ENCODE measurements at regions not wholly inside any gene's neighbourhood (a gene's known extent, or its start where the extent isn't known, plus 50 kb on each side); places are given as distances from the start of the nearest gene placed in this dataset.
A peak's percentile ranks its signal among the peaks of the same experiment; 100 is the strongest.
"Not testable (repeated sequence)": the region's sequence is repeated elsewhere in the genome, so short reads cannot be mapped to it uniquely, and the experiment has no call there.

- no peak for DNase-seq
Measured at GRCh38 chr4:23162275-23162674, 469.5 kb downstream of the GBA3 start.

- DNase-seq, result no peak
Measured at GRCh38 chr4:23161787-23162186, 469.1 kb downstream of the GBA3 start.

GRCh38 chr4:23153076-23153475, 460.3 kb downstream of the GBA3 start:
- DNase-seq, result no peak

- no peak for DNase-seq
Measured at GRCh38 chr4:23149815-23150214, 457.1 kb downstream of the GBA3 start.

- no peak for DNase-seq
Measured at GRCh38 chr4:23144707-23145106, 452.0 kb downstream of the GBA3 start.

- peak; percentile 79 to 82 for DNase-seq
Measured at GRCh38 chr4:23135792-23136645, 443.3 kb downstream of the GBA3 start.

- no peak for DNase-seq
Measured at GRCh38 chr4:23134331-23134730, 441.6 kb downstream of the GBA3 start.

- DNase-seq, result no peak
Measured at GRCh38 chr4:23130845-23131244, 438.1 kb downstream of the GBA3 start.

- DNase-seq, result no peak
Measured at GRCh38 chr4:23125118-23125517, 432.4 kb downstream of the GBA3 start.

- no peak for DNase-seq
Measured at GRCh38 chr4:23122666-23123400, 430.1 kb downstream of the GBA3 start.

GRCh38 chr4:23120374-23120773, 427.6 kb downstream of the GBA3 start:
- DNase-seq, result no peak

- DNase-seq, result no peak
Measured at GRCh38 chr4:23117826-23118225, 425.1 kb downstream of the GBA3 start.

- DNase-seq, result no peak
Measured at GRCh38 chr4:23114538-23114937, 421.8 kb downstream of the GBA3 start.

GRCh38 chr4:23113104-23113503, 420.4 kb downstream of the GBA3 start:
- no peak for DNase-seq

GRCh38 chr4:23106516-23106915, 413.8 kb downstream of the GBA3 start:
- DNase-seq, result no peak

GRCh38 chr4:23105759-23106370, 413.1 kb downstream of the GBA3 start:
- DNase-seq, result no peak

GRCh38 chr4:23097251-23097650, 404.5 kb downstream of the GBA3 start:
- DNase-seq, result no peak

- no peak for DNase-seq
Measured at GRCh38 chr4:23091711-23092110, 399.0 kb downstream of the GBA3 start.

GRCh38 chr4:23085249-23085568, 392.5 kb downstream of the GBA3 start:
- DNase-seq, result no peak

- no peak for DNase-seq
Measured at GRCh38 chr4:23084559-23085248, 392.0 kb downstream of the GBA3 start.

- DNase-seq, result no peak
Measured at GRCh38 chr4:23083391-23083790, 390.7 kb downstream of the GBA3 start.

- DNase-seq, result not testable (repeated sequence)
Measured at GRCh38 chr4:23080171-23080570, 387.4 kb downstream of the GBA3 start.

- DNase-seq, result no peak
Measured at GRCh38 chr4:23070848-23071570, 378.3 kb downstream of the GBA3 start.
